Amniotic stem cell (primary cell): ENCODE measurements at regions not wholly inside any gene's neighbourhood (a gene's known extent, or its start where the extent isn't known, plus 50 kb on each side); places are given as distances from the start of the nearest gene placed in this dataset.
"Not testable (repeated sequence)": the region's sequence is repeated elsewhere in the genome, so short reads cannot be mapped to it uniquely, and the experiment has no call there.

ENCODE experiments used
- DNase-seq: peaks from one replicate; lab custom pipeline; 2025; lab: John Stamatoyannopoulos, UW

DNA sequence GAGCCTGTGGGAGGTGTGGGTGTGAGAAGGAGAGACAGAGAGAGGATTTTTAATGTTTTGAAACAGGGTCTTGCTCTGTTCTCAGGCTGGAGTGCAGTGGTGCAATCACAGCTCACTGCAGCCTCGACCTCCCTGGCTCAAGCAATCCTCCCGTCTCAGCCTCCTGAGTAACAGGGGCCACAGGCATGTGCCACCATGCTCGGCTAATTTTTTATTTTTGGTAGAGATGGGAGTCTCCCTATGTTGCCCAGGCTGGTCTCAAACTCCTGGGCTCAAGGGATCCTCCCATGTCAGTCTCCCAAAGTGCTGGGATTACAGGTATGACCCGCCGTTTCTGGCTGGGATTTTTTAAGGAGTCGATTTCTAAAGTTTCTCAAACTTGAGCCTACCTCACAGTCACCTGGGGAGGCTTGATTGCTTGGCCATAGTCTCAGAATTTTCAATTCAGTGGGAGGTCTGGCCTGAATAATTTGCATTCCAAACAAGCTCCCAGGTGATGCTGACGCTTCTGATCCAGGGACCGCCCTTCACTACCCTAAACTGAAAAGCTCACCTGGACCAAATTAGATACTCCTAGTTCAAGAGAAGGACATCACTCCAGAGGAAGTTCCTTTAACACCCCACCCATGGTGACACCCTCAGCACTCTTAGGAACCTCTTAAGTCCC, 70.8 kb upstream of the SLC1A4 start:
- no peak for DNase-seq

DNA sequence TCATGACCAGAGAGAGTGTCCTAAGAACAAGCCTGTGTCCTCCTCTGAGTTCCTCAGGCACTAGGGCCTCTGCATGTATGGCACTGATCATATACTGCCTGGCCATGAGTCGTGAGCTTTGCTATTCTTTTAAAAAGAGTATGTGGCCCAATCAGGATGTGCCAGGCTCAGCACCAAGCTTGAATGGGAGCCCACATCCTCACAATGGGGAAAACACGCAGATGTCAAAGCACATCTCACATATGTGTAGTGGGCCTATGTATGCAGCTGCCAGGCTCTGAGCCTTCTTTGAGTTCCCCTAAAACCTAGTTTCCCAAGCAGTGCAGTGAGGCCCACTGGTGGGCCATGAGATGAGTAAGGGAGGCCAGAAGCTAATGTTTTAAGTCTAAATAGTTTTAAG, 69.9 kb upstream of the SLC1A4 start:
- DNase-seq, result no peak

DNA sequence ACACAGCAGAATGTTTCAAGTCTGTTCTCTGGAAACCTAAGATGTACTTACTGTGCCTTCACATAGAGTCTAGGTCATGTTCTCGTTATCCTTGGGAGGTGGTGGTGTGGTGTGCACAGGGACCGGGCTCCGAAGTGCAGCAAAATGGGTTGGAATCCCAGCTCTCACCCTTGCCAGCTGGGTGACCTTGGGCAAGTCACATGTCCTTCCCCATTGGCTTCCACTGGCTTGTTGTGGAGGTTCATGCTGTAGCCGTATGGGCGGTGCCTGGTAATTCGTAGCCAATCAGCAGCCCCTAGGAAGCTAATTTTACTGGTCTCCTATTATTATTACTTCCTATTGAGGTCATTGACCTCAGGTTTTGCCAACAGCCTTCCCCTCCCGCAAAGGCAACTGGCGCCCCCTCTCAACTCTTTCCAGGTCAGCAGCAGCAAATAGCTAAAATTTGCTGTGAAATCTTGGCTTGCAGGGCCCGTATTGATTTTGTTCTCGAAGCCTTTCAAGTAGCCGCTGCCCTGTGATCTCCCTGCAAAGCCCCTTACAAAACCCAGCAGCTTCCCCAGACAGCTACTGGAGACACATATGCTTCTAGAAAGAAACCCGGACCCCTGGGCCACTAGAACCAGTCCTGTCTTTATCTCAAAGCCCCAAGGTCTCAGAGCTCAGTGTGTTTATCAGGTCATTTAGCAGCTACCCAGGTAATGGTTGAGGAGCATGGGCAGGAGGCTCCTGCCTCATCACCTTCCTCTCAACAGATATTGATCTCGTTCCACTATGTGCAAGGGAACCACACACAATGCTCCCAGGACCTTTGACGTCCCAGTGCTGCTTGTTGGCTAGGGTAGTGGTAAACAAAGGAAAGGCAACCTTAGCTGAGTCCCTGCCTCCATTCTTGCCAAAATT, 66.5 kb upstream of the SLC1A4 start:
- DNase-seq, result no peak

DNA sequence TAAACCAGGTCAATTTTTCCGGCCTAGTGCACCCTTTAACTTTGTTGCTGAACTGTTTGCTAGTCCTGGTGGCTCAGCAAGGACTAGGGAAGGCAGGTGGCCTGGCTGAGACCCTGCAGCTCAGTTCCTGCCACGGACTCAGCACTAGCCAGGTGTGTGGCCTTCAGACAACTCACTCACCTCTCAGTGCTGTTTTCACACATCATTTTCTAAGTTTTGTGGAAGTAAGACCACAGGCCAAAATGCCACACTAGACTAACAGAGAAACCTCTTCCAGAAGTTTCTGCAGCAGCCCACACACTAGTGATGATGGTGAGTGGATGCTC, 65.9 kb upstream of the SLC1A4 start:
- DNase-seq, result no peak

DNA sequence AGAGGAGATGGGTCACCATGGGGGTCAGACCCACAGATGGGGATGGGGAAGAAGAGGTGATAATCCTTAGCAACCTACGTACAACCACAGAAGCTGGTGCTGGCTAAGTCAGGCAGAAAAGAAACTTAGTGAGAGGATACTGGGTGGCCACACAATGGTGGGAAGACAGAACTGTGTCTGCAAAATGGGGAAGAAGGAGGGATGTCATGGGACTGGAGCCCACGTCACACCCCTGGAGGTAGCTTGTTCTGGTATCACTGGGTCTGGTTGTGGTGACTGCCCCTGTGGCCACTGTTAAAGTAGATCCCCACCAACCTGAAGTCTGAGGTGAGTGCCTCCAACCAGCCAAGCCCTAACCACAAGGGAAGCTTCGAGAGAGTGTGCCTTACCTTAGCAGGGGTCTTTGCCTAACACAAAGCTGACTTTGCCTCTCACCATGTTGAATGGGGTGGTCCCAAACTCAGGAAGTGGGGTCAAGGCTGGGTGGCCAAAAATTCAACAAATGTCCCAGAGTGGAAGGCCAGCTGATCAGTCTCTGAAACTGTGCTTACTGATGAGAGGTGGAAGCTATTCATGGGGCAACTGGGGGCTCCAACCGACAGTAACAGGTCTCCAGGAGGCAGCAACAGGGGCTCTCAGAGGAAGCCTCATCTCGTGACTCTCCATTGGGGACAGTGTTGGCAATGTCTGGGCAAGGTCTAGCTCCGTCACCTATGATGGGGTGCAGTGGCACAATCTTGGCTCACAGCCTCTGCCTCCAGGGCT, 64.8 kb upstream of the SLC1A4 start:
- DNase-seq, result no peak

DNA sequence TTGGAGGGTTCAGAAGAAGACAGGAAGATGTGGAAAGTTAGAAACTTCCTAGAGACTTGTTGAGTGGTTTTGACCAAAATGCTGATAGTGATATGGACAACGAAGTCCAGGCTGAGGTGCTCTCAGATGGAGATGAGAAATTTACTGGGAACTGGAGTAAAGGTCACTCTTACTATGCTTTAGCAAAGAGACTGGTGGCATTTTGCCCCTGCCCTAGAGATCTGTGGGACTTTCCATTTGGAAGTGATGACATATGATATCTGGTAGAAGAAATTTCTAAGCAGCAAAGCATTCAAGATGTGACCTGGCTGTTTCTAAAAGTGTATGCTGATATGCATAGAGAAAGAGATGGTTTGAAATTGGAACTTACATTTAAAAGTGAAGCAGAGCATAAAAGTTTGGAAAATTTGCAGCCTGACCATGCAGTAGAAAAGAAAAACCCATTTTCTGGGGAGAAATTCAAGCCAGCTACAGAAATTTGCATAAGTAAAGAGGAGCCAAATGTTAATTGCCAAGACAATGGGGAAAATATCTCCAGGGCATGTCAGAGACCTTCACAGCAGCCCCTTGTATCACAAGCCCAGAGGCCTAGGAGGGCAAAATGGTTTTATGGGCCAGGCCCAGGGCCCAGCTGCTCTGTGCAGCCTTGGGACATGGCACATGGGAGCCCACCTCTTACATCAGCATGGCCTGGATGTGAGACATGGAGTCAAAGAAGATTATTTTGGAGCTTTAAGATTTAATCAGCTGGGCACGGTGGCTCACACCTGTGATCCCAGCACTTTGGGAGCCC, 63.1 kb upstream of the SLC1A4 start:
- DNase-seq, result not testable (repeated sequence)

DNA sequence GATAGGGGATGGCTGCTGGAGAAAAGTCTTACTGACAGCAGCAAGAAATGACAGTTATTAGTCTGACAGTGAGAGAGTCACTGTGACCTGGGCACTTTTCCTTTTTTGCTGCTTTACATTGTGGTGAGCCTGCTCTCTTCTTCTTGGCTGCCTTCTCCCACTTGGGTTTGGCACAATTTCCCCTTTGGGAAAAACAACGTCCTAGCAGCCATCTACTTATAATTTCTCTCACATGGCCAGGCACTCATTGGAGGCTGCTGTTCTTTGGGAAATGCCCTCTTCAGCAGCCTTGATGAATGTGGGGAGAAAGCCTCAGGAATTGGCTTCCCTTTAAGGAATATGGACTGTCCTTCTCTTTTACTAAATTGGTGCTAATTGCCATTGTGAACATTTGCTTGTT, 60.4 kb upstream of the SLC1A4 start:
- no peak for DNase-seq

DNA sequence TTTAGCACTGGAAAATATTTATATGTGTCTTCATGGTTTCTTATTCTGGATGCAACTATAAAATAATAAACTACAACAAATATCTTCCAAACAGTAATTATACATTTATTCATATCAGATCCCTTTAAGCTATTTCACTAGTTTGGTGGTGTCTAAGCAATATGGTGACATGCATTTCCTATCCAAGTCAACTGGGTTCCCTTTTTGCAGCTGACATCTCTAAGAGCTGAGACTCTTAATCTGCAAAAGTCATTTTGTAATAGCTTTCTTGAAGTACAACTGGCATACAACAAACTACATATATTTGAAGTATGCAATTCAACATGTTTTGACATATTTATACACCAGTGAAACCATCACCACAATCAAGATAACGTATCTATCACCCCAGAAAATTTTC, 59.9 kb upstream of the SLC1A4 start:
- DNase-seq, result no peak

DNA sequence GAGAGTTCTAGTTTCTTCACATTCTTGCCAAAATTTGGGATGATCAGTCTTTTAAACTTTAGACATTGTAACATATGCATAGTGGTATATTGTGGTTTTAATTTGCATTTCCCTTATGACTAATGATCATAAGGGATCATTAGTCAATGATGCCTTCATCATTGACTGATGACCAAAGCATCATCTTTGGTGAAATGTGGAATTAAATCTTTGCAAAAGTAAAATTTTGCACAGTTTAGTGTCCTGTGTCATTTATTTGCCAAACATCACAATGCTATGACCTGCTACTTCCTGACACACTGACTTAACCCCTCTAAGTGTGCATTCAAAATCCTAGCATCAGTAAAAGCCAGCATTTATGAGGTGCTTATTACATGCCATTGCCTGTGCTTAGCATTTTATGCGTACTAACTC, 58.9 kb upstream of the SLC1A4 start:
- DNase-seq, result no peak

DNA sequence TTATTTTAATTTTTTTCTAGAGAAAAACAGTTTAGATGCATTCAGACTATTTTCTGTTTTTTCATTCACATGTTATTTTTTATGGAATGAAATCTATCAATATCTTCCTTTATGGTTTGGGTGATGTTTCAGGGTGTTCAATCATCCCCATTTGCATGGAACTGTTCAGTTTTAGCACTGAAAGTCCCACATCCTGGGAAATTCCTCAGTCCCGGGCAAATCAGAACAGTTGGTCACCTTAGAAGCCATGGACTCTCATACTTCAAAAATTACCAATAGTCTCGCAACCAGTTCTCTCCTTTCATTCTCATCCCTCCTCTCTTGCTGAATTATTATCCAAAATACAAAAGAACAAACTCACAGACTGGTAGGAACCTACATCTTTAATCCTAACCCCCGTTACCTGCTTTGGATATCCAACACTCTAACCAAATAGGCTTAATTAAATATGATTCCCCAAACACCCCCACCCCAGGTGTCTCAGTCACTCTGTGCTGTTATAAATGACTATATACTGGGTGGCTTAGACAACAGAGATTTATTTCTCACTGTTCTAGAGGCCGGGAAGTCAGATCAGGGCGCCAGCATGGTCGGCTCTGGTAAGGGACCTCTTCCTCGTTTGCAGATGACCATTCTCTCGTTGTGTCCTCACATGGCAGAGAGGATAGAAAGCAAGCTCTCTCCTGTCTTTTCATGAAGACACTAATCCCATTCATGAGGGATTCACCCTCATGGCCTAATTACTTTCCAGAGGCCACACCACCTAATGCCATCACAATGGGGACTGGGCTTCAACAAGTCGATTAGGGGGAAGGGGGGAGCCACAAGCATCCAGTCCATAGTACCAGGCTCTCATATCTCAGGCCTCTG, 57.7 kb upstream of the SLC1A4 start:
- no peak for DNase-seq

DNA sequence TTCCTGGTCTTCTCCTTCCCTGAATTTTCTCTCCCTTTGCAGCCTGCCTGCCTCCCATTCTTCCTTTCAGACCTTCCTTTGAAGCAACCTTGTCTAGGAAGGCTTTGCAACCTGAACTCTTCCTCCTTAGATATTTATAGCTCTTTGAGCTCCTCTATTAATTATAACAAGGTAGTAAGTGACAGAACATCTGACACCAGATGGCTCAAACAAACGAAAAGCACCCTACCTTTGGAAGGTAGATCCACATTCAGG, 57.2 kb upstream of the SLC1A4 start:
- no peak for DNase-seq

DNA sequence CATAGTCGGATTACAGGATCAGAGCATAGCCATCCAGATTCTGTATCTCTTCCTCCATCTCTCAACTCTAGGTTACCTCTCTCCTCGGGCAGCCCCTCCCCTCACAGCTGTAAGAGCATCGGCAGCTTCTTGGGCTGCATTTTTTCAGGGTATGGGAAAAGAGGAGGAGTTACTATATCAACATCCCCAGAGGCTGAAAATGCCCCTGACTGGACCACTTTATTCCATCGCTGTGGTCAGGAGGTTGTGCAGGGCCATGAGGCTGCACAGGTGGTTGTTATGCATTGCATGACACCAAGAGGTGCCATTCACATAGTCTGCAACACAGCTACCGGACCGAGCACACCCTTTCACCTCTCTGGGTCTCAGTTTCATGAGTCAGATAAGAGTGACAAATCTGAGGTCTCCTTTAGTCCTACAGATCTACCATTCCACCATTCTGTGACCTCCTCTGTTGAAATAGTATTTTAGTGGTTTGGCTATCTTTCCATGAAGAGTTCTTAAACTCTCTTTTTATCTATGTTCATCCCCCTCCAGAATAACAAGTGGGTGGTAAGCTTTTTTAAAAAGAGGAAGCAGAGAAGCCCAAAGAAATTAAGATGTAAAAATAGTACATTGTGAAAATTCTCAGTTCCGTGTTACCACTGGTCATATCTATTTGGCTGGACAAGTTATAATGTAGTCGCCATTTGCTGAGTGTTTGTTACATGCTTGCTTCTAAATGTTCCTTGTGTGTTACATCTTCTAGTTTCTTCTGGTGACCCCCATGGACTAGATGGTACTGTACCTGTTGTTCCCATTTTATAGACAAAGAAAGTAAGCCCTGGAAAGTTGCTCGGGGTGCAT, 56.6 kb upstream of the SLC1A4 start:
- DNase-seq, result no peak

DNA sequence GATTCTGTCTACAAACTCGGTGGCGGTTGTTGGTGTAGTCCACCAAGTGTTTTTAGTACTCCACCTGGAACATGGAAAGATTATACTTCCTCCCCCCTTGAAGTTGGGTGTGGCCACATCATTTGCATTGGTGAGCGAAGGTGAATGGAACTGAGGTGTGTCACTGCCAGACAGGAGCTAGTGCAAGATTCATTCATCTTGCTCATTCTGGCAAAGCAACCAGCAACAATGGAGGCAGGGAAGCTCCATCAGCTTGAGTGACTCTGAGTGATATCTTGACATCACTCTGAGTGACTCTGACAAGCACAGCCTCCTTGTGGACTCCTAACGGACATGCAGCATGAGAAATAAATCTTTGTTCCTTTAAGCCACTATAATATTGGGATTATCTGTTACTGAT, 54.7 kb upstream of the SLC1A4 start:
- no peak for DNase-seq

DNA sequence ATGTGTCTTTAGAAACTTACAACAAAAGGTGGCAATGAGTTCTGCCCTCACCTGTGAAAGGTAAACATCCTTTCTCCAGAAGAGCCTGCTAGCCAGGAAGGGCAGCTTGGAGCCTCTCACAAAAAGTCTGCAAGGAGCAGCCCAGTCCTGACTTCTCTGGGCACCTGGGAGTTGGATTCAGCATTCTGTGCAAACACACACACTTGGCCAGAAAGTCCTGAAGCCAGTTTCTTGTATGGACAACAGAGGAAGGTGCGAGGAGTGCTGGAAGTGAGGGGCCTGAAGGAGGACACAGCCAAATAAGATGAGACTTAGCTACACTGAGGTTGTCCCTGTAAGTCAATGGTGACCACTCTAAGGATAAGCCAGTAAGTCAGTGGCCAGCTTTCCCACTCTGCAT, 52.4 kb upstream of the SLC1A4 start:
- DNase-seq, result no peak

DNA sequence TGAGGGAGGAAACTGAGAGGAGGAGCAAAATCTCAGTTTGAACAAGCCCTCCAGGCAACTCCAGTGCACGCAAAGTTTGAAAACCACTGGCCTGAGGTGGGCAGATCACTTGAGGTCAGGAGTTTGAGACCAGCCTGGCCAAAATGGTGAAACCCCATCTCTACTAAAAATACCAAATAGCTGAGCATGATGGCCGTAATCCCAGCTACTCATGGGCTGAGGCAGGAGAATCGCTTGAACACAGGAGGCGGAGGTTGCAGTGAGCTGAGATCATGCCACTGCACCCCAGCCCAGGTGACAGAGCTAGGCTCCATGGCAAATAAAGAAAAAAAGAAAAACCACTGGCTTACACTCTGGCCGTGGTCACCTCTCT, 51.9 kb upstream of the SLC1A4 start:
- DNase-seq, result not testable (repeated sequence)

DNA sequence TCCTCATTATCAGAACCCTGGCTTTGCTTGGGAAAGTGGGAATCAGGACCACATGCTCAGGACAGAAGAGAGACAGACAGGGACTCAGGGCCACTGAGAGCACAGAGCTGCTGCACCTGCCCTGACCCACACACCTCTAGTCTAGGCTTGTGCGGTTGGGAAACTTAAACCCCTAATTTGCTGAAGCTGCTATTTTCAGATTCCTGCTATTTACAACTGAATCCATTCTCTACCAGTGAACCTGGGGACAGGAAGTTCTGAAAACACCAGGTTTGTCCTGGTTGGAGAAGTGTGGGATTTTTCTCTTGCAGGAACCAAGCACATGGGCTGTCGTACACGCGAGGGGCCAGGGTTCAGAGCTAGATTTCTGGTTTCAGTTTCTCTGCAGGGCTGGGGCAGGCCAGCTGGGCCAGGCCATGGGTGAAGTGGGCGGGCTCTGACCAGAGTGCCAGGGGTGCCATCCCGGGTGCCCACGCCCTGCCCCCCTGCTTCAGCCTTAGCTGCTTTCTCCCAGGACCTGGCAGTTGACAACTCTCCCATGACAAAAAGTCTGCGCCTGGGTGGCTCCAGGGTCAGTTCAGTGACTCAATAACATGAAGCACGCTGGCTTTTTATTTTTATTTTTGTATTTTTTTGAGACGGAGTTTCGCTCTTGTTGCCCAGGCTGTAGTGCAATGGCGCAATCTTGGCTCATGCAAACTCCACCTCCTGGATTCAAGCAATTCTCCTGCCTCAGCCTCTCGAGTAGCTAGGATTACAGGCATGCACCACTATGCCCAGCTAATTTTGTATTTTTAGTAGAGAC, 51.3 kb upstream of the SLC1A4 start:
- DNase-seq, result no peak

DNA sequence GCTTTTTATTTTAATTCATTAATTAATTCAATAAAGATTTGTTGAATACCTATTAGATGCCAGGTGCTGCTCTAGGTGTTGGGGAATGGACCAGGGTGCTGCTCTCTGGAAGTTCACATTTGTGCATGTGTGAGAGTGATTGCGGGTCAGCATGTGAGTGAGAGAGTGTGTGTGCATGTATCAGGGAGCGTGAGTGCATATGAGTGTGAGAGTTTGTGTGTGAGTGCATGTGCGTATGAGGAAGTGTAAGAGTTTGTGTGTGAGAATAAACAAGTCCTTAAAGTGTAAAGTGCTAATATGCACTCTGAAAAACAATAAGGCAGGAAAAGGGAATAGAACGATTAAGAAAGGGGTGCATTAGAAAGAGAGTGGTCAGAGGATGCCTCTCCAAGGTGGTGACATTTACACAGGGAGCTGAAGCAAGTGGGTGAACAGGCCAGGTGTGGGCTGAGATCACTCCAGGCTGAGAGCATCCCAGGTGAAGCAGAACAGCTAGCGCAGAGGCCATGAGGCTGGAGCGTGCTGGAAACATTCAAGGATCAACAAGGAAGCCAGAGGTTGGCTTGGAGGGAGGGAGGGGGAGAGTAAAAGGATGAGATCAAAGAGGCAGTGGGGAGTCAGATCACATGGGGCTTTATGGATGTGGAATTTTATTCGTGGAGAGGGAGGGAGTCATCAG, 50.5 kb upstream of the SLC1A4 start:
- DNase-seq, result no peak

DNA sequence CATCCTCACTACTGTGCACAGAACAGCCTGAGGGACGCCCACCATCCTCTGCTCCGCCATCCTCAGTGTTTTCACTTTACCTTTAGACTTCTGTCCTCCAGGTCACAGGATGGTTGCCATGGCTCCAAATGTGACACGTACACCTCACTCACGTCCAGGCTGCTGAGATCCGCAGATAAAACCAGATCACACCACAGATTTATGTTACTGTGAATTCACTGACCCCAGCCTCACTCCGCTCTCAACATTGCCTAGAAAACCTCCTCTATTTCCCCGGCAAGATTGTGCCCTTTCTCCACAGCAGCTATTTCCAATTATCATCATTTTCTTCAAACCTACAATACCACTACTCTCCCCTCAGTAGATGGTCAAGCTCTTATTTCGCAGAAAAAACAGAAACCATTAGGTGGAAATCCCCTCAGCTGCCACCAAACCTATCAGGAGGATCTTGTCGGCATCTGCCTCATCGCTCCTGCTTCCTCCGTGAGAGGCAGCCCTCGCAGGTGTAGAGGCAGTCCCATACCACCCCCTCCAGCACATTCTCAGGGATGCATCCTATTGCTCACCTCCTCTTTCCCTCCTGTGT, 49.8 kb upstream of the SLC1A4 start:
- no peak for DNase-seq
